ENCODE measurements at regions not wholly inside any gene's neighbourhood (a gene's known extent, or its start where the extent isn't known, plus 50 kb on each side); places are given as distances from the start of the nearest gene placed in this dataset.
A peak's percentile ranks its signal among the peaks of the same experiment; 100 is the strongest.
"Not testable (repeated sequence)": the region's sequence is repeated elsewhere in the genome, so short reads cannot be mapped to it uniquely, and the experiment has no call there.

GRCh38 chr5:52283221-52283620 lies 504.5 kb upstream of the ITGA1 start:
- DNase-seq (ENCODE audit: low read depth), result no peak
- TF ChIP-seq CTCF (conservative IDR thresholded peaks at IDR 0.05; ENCODE audit: low read depth, low read length), result no peak
- H3K4me3 ChIP-seq (ENCODE audit: low read length), result no peak overlapping the region

GRCh38 chr5:52300703-52301372 lies 486.9 kb upstream of the ITGA1 start:
- no peak for TF ChIP-seq CTCF (conservative IDR thresholded peaks at IDR 0.05; ENCODE audit: low read depth, low read length)
- no peak for DNase-seq (ENCODE audit: low read depth)
- no peak overlapping the region for H3K4me3 ChIP-seq (ENCODE audit: low read length)

- not testable (repeated sequence) for DNase-seq (ENCODE audit: low read depth); H3K4me3 ChIP-seq (ENCODE audit: low read length)
Measured at GRCh38 chr5:52304816-52305215, 482.9 kb upstream of the ITGA1 start.

GRCh38 chr5:52328220-52328806 lies 459.4 kb upstream of the ITGA1 start:
- TF ChIP-seq CTCF (conservative IDR thresholded peaks at IDR 0.05; ENCODE audit: low read depth, low read length), result no peak
- H3K4me3 ChIP-seq (ENCODE audit: low read length), result no peak overlapping the region
- DNase-seq (ENCODE audit: low read depth), result no peak

GRCh38 chr5:52331725-52332124 lies 456.0 kb upstream of the ITGA1 start:
- no peak overlapping the region for H3K4me3 ChIP-seq (ENCODE audit: low read length)
- TF ChIP-seq CTCF (conservative IDR thresholded peaks at IDR 0.05; ENCODE audit: low read depth, low read length), result no peak
- no peak for DNase-seq (ENCODE audit: low read depth)

- no peak for TF ChIP-seq CTCF (conservative IDR thresholded peaks at IDR 0.05; ENCODE audit: low read depth, low read length)
- DNase-seq (ENCODE audit: low read depth), result peak; percentile 39
- H3K4me3 ChIP-seq (ENCODE audit: low read length), result no peak overlapping the region
Measured at GRCh38 chr5:52334367-52334766, 453.3 kb upstream of the ITGA1 start.

- H3K4me3 ChIP-seq (ENCODE audit: low read length), result no peak overlapping the region
- DNase-seq (ENCODE audit: low read depth), result no peak
- no peak for TF ChIP-seq CTCF (conservative IDR thresholded peaks at IDR 0.05; ENCODE audit: low read depth, low read length)
Measured at GRCh38 chr5:52339285-52339684, 448.4 kb upstream of the ITGA1 start.
